SKM-1 (cell line): ENCODE measurements at regions not wholly inside any gene's neighbourhood (a gene's known extent, or its start where the extent isn't known, plus 50 kb on each side); places are given as distances from the start of the nearest gene placed in this dataset.

ENCODE experiments used
- DNase-seq: peaks from one replicate; lab custom pipeline; 2025; ENCODE audit not compliant: unreplicated experiment; lab: John Stamatoyannopoulos, UW

DNA sequence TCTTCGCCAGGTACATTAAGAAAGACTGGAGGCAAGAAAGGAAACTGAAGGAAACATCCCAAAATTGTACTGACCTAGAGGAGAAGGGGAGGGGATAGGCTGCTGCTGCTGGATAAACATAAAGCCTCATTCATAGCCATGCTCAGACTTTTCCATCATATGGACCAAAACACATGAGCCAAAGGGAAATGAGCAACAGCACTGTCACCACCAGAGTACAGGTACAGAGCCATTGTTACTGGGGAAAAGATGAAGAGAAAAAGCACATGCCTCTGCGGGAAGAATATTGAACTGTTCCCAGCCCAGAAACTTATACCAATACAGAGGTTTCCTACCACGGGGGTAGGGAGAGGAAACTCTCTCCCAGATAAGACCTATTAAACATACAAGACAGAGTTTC is 861.9 kb downstream of the NTRK3 start:
- DNase-seq: no peak

DNA sequence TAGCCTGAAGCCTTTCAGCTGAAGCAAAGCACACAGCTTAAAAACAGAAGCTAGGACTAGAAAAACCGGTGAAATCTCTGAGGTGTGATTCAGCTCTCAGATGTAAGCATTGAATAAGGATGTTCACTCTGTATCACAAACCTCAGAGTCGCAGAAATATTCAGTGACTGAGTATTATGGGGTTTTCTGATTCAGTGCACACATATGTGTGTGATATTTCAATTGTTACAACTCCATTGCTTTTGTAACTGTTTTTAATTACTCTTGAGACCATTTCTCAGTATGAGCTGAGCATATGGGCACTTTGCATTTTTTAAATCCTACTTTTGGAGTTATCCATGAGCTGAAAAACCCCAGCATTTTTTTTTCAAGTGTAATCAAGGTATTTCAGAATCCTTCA is 868.8 kb downstream of the NTRK3 start:
- DNase-seq: no peak

DNA sequence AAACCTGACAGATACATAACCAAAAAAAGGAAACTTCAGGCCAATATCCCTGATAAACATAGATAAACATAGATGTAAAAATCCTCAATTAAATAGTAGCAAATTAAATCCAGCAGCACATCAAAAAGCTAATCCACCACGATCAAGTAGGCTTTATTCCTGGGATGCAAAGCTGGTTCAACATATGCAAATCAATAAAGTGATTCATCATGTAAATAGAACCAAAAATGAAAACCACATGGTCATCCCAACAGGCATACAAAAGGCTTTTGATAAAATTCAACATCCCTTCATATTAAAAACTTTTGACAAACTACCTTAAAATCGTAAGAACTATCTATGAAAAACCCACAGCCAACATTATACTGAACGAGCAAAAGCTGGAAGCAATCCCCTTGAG is 882.2 kb downstream of the NTRK3 start:
- DNase-seq: no peak

DNA sequence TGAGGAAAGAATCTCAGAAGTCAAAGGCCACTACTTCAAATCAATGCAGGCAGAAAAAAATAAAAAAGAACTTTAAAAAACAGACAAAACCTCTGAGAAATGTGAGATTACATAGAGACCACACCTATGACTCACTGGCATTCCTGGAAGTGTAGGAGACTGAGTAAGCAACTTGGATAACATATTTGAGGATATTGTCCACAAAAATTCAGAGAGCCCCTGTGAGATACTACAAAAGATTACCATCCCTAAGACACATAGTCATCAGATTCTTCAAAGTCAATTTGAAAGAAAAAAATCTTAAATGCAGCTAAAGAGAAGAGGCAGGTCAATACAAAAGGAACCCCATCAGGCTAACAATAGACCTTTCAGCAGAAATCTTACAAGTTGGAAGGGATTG is 887.3 kb downstream of the NTRK3 start:
- DNase-seq: no peak

DNA sequence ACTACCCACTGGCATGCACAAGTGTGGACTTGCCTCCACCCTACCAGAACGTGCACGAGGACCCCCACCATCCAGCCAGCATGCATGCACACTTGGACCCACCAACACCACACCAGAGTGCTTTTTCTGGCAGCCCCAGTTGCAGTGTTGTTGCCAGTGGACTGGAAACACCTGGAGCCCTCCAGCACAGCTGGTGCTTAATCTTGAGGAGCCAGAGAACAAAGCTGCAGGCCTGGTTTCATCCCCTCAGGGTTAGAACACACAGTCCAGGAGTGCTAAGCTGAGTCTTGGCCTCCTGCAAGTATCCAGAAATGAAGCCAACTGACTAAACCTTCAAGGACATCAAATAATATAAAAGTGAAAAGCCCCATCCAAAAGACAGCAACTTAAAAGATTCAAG is 888.0 kb downstream of the NTRK3 start:
- DNase-seq: no peak

DNA sequence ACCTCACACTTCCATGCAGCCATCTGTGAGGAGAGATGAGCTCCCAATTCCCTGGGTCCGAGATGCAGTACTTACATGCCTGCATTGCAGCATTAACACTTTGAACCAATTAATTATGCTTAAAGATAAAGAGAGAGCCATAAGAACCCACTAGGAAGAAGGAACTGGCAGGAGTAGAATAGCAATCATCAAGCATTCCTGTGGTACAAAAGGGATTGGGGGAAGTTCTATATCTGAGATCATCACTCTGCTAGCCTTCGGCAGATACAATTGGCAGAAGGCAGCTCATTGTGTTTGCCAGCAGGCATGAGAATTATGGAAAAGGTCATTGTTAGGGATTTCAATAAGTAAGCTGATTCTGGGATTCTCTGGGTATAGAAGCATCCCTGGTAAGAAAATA is 891.4 kb downstream of the NTRK3 start:
- no peak for DNase-seq

DNA sequence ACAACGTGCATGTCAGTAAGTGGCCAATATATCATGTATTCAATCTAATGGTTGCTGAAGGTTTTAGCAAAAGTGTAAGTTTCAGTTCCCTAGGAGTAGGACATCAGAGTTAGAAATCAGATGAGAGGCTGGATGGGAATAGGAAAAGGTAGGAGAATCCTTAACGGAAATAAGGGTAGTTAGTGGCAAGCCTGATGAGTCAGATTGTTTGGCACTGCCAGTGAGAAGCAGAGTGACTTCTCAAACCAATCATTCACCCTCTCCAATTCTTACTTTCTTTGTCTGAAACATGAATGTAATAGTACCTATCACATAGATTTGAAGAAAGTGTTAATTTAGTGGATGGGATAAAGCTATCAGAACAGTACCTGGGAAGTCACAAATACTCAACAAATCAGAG is 894.0 kb downstream of the NTRK3 start:
- DNase-seq: no peak

DNA sequence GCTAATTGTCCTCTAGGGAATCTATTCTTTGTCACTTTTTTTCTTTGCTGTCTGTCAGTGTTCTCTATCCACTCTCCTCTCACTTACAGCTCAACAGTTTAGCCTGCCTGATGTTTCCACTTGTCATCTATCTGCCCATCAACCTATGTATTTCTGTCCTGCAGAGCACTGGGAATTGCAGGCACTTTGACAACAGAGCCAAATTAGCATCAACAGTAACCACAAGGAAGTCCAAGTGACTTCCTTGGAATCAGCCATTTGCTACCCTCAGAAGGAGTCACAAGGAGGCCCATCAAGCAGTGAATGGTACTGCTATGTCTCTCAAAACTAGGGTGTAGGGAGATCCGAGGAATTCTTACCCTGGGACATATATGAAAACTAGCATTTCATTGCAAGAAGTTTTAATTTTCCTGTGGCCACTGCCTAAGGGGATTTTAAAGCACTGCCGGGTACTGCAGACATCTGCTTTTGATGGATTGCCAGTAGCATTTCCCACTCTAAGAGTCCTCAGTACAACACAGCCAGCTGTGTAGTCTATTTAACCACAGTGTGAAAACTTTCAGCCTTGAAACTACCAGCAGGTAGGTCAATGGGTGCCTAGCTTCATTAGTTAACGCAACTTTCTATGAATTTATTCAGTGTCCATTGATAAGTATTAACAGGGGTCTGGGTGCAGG is 898.8 kb downstream of the NTRK3 start:
- no peak for DNase-seq

DNA sequence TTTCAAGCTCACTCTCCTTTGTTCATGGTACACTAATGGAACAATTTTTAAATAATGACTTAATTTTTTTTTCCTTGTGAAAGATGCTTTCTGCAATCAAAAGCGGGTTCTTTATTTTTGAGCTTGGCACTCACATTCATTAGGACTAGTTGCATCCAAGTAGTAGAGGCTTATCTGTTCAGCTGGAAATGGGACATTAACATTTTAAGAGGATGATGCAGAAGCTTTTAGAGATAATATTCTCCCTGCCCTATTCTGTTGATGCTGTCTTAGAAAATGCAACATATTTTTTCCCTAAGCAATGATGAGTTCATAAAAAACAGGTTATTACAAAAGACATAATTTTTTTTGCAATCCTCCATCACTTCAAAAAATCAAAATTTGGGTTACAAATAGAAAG is 900.6 kb downstream of the NTRK3 start:
- no peak for DNase-seq

DNA sequence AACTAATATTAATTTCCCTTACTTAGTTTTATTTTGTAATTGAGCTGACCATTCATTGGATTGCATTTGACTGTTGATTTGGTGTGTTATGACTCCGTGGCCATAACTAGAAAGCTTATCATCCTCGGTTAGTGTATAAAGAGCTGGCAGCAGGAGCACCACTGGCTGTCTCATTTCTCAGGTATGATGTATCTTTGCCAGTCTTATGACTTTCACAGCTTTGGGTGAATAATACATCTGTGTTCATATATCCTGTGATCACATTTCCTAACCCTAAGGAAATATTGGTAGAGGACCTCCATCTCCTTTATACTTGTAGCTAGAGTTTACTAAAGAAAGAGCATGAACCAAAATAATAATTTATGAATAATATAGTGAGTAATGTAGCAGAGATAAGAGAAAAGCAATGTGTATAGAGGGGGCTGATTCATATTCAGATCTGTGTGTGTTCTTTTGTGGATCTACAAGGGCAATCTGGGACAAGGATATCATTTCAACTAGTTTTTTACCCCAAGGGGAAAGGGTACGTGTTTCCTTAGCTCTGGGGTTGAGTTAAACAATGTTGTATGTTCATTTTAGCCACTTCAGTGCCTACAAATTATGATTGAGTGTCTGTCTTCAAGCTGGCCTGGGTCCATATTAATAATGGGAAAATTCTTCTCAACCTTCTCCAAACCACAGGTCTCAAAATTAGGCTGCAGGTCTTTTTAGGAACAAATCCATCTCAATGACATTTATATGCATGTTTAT is 901.7 kb downstream of the NTRK3 start:
- no peak for DNase-seq

DNA sequence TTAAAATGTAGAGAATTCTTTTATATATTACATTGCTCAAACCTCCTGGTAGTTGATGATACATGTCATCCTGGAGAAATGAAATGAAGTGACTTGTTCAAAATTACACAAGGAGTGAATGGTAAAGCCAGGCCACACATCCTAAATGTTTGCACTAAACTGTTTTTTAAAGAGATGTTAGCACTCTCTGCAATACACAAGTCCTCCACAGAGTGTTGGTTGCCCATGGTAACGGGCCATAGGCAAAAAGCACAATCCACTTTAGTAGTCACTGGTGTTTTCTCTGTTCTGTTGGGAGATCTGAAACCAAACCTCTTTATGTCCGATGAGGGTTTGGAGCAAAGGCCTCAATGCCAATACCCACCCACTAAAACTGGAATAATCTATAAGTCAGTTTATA is 907.4 kb downstream of the NTRK3 start:
- DNase-seq: no peak

DNA sequence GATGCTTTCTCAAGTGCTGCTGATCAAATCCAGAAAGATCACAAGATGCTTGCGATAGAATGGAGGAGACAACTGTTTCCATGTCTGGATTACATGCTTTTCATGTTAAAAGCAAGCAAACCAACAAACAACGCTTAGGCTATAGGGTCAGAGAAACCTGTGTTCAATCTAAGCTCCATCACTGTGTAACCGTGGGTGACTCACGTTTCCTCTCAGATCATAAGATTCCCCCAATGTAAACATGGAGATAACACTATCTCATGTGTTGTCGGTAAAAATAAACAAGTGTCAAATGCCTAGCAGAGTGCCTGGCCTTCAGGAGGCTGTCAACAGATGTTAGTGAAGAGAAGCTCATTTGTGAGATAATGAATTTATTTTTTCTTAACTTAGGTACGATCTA is 907.8 kb downstream of the NTRK3 start:
- no peak for DNase-seq

DNA sequence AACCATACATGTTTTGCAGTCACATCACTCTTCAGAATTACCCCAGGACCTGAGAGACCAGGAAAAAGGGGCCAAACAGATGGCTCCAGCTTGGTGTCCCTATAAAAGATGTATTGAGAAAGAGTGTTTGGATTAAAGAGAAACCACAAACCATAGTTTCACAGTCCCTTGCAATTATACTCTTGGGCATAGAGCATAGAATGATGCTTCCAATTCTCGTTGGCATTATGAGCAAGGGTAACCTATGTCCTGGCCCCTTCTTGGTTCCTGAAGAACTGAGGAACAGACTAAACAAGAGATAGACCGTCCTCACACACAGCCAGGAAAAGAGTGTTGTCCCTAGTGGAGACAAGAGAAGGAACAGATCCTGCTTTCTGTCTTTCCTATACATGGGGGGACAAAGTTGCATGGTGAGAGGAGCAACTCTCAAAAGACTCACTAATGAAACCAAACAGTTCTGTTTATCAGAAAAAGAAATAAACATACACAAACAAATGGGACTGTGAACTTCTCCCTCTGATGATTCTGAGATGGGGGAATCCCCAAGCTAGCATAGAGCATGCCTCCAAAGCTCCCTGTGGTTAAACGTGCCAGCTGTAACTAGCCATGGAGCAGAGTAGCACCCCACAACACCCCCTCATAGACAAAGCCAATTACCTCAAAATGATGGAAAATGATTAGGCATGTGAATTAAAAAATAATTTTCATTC is 908.6 kb downstream of the NTRK3 start:
- DNase-seq: no peak

DNA sequence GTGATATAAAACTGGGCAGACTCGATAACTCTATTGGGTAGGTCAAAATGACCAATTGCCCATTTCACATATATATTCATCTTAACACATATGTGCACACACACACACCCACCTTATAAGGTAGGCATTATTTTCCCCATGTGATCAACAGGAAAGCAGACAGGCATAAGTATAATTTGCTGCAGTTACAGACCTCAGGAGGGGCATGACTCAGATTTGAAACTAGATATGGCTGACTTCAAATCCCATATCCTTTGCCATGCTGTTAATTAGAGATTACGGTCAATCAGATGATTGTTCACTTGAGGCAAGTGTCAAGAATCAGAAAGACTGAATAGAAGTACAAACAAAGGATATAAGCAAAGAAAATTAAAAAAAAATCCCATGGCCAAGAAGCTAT is 910.6 kb downstream of the NTRK3 start:
- DNase-seq: no peak

DNA sequence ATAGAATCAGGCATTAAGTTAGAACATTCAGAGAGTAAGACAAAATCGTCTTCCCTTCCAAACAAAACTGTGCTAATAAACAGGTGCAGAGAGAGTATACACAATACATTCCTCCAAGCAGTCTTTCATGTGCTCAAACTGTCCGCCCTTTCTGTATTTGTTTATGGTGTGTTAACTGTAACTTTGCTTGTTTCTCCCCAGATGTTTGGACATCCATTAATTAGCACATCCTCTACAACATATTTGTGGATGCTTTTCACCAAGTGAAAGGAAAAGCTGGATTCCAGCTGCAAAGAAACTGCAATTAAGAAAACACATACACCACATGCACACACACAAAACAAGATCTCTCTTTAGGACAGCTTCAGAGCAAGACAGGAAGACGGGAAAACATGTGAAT is 912.6 kb downstream of the NTRK3 start:
- DNase-seq: no peak

DNA sequence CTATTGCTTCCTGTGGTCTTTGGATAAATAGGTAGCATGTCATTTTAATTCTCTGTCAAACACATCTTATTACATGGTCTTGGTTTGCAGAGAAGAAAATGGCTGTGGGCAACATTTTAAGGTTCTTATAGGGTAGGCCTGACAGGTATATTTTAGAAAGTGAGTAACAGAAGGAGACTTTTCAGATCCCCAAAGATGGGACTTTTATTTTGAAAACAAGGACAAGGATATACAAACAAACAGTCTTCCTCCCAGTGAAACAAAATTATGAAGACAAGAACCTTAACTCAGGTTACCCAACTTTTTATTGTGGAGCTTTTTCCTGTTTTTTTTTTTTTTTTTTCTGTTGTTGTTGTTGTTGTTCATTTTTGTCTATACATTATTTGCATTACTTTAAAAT is 916.2 kb downstream of the NTRK3 start:
- DNase-seq: no peak

DNA sequence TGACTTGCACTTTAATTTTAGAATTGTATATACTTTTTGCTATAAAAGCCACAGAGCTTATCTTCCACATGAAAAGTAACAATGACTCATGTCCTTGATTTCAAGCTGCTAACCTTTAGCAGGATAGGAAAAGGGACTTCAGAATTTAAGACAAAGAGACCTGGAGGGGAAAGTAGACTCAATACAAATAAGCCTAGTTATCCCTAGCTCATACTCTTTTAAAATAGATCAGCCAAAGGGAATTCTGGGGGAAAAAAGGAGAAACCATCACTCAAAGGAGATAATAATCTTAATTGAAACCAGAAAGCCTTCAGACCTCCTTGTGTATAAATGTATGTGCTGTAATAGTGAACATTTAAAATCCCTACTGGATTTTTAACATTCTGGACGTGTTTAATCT is 930.3 kb downstream of the NTRK3 start:
- DNase-seq: no peak

DNA sequence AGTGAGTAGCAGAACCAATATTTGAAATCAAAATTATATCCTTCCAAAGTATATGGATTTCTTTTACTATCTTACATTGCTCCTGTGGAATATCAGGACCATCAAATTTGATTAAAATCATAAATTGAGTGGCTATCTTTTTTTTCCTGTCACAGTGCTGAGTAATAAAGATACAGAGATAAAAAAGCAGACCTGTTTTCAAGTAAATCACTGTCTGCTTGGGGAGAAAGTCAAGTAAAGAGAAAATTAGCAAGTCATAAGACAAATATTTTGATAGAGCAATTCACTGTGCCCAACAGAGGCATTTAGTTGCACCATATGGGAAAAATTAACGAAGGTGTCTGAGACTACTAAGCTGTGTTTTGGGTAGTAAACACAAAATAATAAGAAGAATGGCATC is 933.7 kb downstream of the NTRK3 start:
- no peak for DNase-seq

DNA sequence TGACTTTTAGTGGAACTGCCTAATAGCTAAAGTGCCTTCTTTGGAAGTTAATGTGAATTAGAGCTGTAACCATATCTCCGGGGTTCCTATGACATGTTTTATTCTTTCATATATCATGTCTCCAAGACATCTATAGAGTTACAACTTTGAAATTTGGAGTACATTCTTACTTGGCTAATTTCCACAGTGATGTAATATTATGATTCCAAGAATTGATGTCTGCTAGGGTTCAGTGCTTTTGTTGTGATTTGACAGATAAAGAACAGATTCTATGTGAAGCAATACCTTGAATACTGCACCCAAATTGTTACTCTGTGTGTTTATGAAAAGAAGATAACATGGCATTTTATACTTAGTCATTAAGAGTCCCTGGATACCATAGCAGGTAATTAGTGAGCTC is 934.3 kb downstream of the NTRK3 start:
- DNase-seq: no peak

DNA sequence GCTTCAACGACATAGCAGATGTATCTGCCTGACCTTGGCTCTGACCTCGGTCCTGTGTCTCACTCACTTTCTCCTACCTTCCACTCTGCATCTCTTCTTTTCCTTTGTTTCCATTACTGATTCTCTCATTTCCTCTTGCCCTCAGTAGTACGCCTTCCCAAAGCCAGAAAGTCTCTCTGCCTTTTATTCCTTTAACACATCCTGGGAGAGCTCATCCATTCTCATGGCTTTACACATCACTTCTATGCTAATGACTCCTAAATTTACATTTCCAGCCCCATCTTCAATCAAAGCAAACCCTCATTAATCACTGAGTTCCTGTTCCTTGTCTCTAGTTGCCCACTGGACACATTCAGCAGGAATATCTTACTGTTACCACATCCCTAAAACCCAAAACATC is 938.6 kb downstream of the NTRK3 start:
- DNase-seq: no peak

DNA sequence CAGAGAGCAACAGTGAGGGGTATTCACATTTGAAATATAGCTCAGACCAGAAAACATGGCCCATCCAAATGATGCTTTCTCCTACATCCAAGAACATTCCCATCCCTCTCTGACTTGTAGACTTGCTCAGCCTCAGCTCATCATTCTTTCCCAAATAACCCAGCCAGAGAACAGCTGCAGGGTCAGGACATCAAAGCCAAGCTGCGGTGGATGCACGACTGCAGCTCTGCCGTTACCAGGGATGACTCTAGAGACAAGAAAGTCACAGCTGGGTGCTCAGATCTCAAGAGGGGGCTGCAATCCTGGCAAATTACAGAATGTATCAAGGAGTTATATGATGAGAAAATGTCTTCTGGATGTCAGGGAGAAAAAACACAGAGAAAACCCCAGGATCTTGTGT is 944.3 kb downstream of the NTRK3 start:
- DNase-seq: no peak

DNA sequence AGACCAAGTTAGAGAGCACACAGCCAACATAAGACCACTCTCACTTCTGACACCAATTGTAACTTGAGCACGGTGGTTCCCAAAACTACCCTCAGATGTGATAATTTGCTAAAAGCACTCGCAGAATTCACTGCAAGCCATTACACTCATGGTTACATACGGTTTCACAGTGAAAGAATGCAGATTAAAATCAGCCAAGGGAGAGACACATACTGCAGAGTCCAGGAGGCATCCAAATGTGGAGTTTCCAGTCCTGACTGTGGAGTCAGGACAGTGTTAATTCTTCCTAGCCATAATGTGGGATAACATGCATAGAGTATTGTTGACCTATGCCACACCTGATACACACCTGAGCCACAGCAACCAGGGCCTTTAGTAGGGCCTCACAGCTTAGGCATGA is 956.4 kb downstream of the NTRK3 start:
- DNase-seq: no peak
